OCI-LY3 (cell line): ENCODE measurements at regions not wholly inside any gene's neighbourhood (a gene's known extent, or its start where the extent isn't known, plus 50 kb on each side); places are given as distances from the start of the nearest gene placed in this dataset.

Experiments
- H2AFZ ChIP-seq: fragments of 200-600, 300-600 bp; shearing (Covaris generic); 2 replicates; pipeline ENCODE4 v1.6.0; 2014; ENCODE audit warnings: antibody characterized with exemption, low read depth, low read length
- H3K27ac ChIP-seq: fragments of 200-600, 300-600 bp; sonication (generic); 2 replicates; pipeline ENCODE4 v1.5.1; 2014; ENCODE audit warnings: mild to moderate bottlenecking, low read length, moderate library complexity, mixed read lengths
- H3K27me3 ChIP-seq: fragments of 200-600, 300-600 bp; sonication (generic); 2 replicates; pipeline ENCODE4 v1.6.1; 2014; ENCODE audit warnings: low read depth, low read length, mixed read lengths
- H3K36me3 ChIP-seq: fragments of 200-600, 300-600 bp; sonication (generic); replicated peaks from 2 replicates; pipeline ENCODE3; 2014; ENCODE audit warnings: low read depth, low read length, mixed read lengths
- H3K4me1 ChIP-seq: fragments of 300-600, 200-600 bp; sonication (generic); 2 replicates; pipeline ENCODE4 v1.6.1; 2014; ENCODE audit warnings: low read length, mixed read lengths
- H3K4me2 ChIP-seq: fragments of 200-600, 300-600 bp; sonication (generic); 2 replicates; pipeline ENCODE4 v1.6.1; 2014; ENCODE audit warnings: low read length, mixed read lengths
- H3K4me3 ChIP-seq: fragments of 300-600, 200-600 bp; sonication (generic); 2 replicates; pipeline ENCODE4 v1.5.1; 2014; ENCODE audit warnings: antibody characterized with exemption, mild to moderate bottlenecking, low read length, moderate library complexity
- H3K79me2 ChIP-seq: fragments of 300-600, 200-600 bp; shearing (Covaris generic); 2 replicates; pipeline ENCODE4 v1.6.1; 2014; ENCODE audit warnings: mild to moderate bottlenecking, low read length, mixed read lengths
- H3K9ac ChIP-seq: fragments of 300-600, 200-600 bp; shearing (Covaris generic); 2 replicates; pipeline ENCODE4 v1.6.0; 2014; ENCODE audit warnings: mild to moderate bottlenecking, low read length, moderate library complexity
- H3K9me3 ChIP-seq: fragments of 200-600, 300-600 bp; shearing (Covaris generic); 2 replicates; pipeline ENCODE4 v1.6.1; 2014; ENCODE audit warnings: low read length, mixed read lengths; ENCODE audit not compliant: insufficient read depth
- H4K20me1 ChIP-seq: fragments of 200-600, 300-600 bp; sonication (generic); 2 replicates; pipeline ENCODE4 v1.6.1; 2016; ENCODE audit warnings: low read length, mixed read lengths; ENCODE audit not compliant: insufficient read depth
- CTCF ChIP-seq: fragments of 200-600, 300-600 bp; sonication (generic); IDR thresholded peaks from 2 replicates; pipeline ENCODE4 v1.5.1; 2014; ENCODE audit warnings: antibody characterized with exemption, low read length, low read depth
- EZH2phosphoT487 ChIP-seq: fragments of 200-600 bp; shearing (Covaris generic); IDR thresholded peaks from 2 replicates; pipeline ENCODE4 v1.6.1; 2018; ENCODE audit warnings: antibody characterized with exemption, mixed run types, low read depth

- H3K4me1 ChIP-seq = peaks cover 5% of the 10 kb centered on the region
- H3K4me2 ChIP-seq = no peak overlapping the region
- no peak overlapping the region for H3K27ac ChIP-seq
- no peak overlapping the region for H3K4me3 ChIP-seq
- TF ChIP-seq CTCF (no peak), EZH2phosphoT487 (no peak)
- H3K36me3 ChIP-seq = no peaks in the 10 kb centered on the region
- H3K9me3 ChIP-seq = no peaks in the 10 kb centered on the region
- H3K79me2 ChIP-seq = no peaks in the 10 kb centered on the region
- H3K9ac ChIP-seq = no peak overlapping the region
- H3K27me3 ChIP-seq = no peaks in the 10 kb centered on the region
- H4K20me1 ChIP-seq = no peaks in the 10 kb centered on the region
- H2AFZ ChIP-seq = no peak overlapping the region
These were observed 54.4 kb upstream of the PRDX4 start for GRCh38 chrX:23612846-23613245.

- H3K4me3 ChIP-seq = no peak overlapping the region
- no peaks in the 10 kb centered on the region for H3K79me2 ChIP-seq
- H3K36me3 ChIP-seq = no peaks in the 10 kb centered on the region
- TF ChIP-seq CTCF (peak; percentile 47), EZH2phosphoT487 (no peak)
- no peaks in the 10 kb centered on the region for H3K9me3 ChIP-seq
- peaks cover 5% of the 10 kb centered on the region for H3K4me1 ChIP-seq
- no peaks in the 10 kb centered on the region for H3K27me3 ChIP-seq
- H4K20me1 ChIP-seq = no peaks in the 10 kb centered on the region
- H3K4me2 ChIP-seq = no peak overlapping the region
- H3K27ac ChIP-seq = no peak overlapping the region
- no peak overlapping the region for H2AFZ ChIP-seq
- no peak overlapping the region for H3K9ac ChIP-seq
These were observed 50.9 kb upstream of the PRDX4 start for GRCh38 chrX:23616361-23616760.
